Fibroblast of lung (primary cell): ENCODE measurements at regions not wholly inside any gene's neighbourhood (a gene's known extent, or its start where the extent isn't known, plus 50 kb on each side); places are given as distances from the start of the nearest gene placed in this dataset.

Experiments used
- CTCF ChIP-seq, 2 donors: IDR thresholded peaks in 1 of 2; conservative IDR thresholded peaks in 1 of 2; 1 replicate in 1 of 2; 2 replicates in 1 of 2; pipeline ENCODE4 v1.5.1; 2011 to 2012; ENCODE audit warnings: low read length in 2 of 2, control low read depth in 1 of 2, inconsistent platforms in 1 of 2, low read depth in 1 of 2, mild to moderate bottlenecking in 1 of 2
- EZH2 ChIP-seq: IDR thresholded peaks from 2 replicates; pipeline ENCODE4 v1.5.1; 2012; ENCODE audit warnings: low read length, control low read depth, mild to moderate bottlenecking; ENCODE audit errors: missing control alignments

GRCh38 chr7:31423994-31424393, 83.5 kb upstream of the NEUROD6 start:
- TF ChIP-seq CTCF (conservative IDR thresholded peaks at IDR 0.05 in 1 of 2, IDR thresholded peaks at IDR 0.05 in 1 of 2; ENCODE audit: low read depth in 1 of 2, low read length in 2 of 2) (no peak), EZH2 (no peak)
